ENCODE measurements at regions not wholly inside any gene's neighbourhood (a gene's known extent, or its start where the extent isn't known, plus 50 kb on each side); places are given as distances from the start of the nearest gene placed in this dataset.

DNA sequence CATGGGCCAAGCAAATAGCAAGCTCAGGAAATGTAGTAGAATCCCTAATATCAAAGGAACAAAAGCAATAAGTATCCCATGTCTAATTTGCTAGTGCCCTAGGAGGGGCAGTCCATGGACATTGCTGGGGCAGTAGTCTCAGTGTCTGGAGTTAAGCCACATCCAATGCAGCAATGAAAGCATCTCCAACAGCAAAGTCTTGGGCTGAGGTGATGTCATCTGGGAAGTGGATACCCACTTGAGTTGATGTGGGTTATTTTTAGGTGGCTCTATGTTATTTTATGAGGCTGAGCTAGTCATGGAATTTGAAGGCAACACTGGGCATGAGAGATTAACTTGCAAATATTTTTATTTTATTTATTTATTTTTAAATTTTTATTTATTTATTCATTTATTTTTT is 540.0 kb downstream of the ETV1 start:
- TF ChIP-seq, protein P1, sequence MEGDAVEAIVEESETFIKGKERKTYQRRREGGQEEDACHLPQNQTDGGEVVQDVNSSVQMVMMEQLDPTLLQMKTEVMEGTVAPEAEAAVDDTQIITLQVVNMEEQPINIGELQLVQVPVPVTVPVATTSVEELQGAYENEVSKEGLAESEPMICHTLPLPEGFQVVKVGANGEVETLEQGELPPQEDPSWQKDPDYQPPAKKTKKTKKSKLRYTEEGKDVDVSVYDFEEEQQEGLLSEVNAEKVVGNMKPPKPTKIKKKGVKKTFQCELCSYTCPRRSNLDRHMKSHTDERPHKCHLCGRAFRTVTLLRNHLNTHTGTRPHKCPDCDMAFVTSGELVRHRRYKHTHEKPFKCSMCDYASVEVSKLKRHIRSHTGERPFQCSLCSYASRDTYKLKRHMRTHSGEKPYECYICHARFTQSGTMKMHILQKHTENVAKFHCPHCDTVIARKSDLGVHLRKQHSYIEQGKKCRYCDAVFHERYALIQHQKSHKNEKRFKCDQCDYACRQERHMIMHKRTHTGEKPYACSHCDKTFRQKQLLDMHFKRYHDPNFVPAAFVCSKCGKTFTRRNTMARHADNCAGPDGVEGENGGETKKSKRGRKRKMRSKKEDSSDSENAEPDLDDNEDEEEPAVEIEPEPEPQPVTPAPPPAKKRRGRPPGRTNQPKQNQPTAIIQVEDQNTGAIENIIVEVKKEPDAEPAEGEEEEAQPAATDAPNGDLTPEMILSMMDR (IDR thresholded peaks at IDR 0.05), result no peak
- TF ChIP-seq POLR2A (IDR thresholded peaks at IDR 0.05) (no peak), EP300 (IDR thresholded peaks at IDR 0.05) (no peak)

Data from stomach (tissue), 4 donors.